Activated CD8-positive, alpha-beta T cell treated with anti-CD3 and anti-CD28 coated beads for 36 hours (primary cell): ENCODE measurements at regions not wholly inside any gene's neighbourhood (a gene's known extent, or its start where the extent isn't known, plus 50 kb on each side); places are given as distances from the start of the nearest gene placed in this dataset.
"Not testable (repeated sequence)": the region's sequence is repeated elsewhere in the genome, so short reads cannot be mapped to it uniquely, and the experiment has no call there.

Source experiments
- ATAC-seq: fragments of 200-7000 bp; cut with Tn5 transposase; one replicate; pipeline ENCODE4 v1.10.0; 2021; ENCODE audit warnings: mild to moderate bottlenecking, moderate library complexity
- CTCF ChIA-PET: fragments of 350-600 bp; sonication (Branson Sonifier 250); formaldehyde crosslinking; loops from one replicate; lab custom pipeline; 2021; ENCODE audit warnings: antibody characterized with exemption; lab: Charles Lee
- POLR2A ChIA-PET: fragments of 350-600 bp; sonication (Branson Sonifier 250); formaldehyde crosslinking; loops from one replicate; lab custom pipeline; 2021; ENCODE audit warnings: antibody characterized with exemption; lab: Charles Lee
- DNase-seq: peaks from one replicate; pipeline ENCODE4 v3.0.0-alpha.2; 2020
- H3K27ac Mint-ChIP-seq: one replicate; pipeline ENCODE4 v1.8.0; 2021; ENCODE audit warnings: mild to moderate bottlenecking, mixed read lengths
- H3K27me3 Mint-ChIP-seq: one replicate; pipeline ENCODE4 v1.8.0; 2021; ENCODE audit warnings: mixed read lengths
- H3K36me3 Mint-ChIP-seq: one replicate; pipeline ENCODE4 v1.8.0; 2021; ENCODE audit warnings: low read depth, mixed read lengths
- H3K4me1 Mint-ChIP-seq: one replicate; pipeline ENCODE4 v1.8.0; 2021; ENCODE audit warnings: low read depth, mixed read lengths
- H3K4me3 Mint-ChIP-seq: one replicate; pipeline ENCODE4 v1.8.0; 2021; ENCODE audit warnings: mild to moderate bottlenecking, moderate library complexity, mixed read lengths
- H3K9me3 Mint-ChIP-seq: one replicate; pipeline ENCODE4 v1.8.0; 2021; ENCODE audit warnings: mixed read lengths
- intact Hi-C: fragments of 100-400 bp; cut with micrococcal nuclease; formaldehyde crosslinking; loops from one replicate; pipeline ENCODE4 v1.10.0; 2022
- TF ChIP-seq, protein P1 (sequence below): fragments of 200-600 bp; IDR thresholded peaks from one replicate; pipeline ENCODE4 v1.8.0; 2022; ENCODE audit warnings: antibody characterized with exemption, mild to moderate bottlenecking

DNA sequence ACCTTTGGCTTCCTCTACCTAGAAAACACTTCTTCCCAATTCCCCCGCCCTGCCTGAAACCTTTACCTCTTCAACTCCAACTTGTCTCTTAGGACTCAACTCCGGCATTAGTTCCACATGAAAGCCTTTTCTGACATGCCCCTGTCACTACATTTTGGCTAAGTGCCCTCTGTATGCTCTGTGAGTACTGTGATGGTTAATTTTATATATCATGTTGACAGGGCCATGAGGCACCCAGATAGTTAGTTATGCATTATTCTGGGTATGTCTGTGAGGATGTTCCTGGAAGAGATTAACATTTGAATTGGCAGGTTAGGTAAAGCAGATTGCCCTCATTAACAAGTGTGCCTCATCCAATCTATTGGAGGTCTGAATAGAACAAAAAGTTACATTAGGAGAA, 75.6 kb upstream of the NCKAP5 start:
- ChIA-PET CTCF (no interaction called here), POLR2A (no interaction called here)
- Mint-ChIP-seq H3K27me3 (peaks cover 5% of the 10 kb centered on the region), H3K4me3 (no peak overlapping the region), H3K36me3 (no peaks in the 10 kb centered on the region), H3K27ac (no peak overlapping the region), H3K4me1 (no peaks in the 10 kb centered on the region), H3K9me3 (no peaks in the 10 kb centered on the region)
- DNase-seq (no peak), ATAC-seq (no peak)
- TF ChIP-seq, protein P1, sequence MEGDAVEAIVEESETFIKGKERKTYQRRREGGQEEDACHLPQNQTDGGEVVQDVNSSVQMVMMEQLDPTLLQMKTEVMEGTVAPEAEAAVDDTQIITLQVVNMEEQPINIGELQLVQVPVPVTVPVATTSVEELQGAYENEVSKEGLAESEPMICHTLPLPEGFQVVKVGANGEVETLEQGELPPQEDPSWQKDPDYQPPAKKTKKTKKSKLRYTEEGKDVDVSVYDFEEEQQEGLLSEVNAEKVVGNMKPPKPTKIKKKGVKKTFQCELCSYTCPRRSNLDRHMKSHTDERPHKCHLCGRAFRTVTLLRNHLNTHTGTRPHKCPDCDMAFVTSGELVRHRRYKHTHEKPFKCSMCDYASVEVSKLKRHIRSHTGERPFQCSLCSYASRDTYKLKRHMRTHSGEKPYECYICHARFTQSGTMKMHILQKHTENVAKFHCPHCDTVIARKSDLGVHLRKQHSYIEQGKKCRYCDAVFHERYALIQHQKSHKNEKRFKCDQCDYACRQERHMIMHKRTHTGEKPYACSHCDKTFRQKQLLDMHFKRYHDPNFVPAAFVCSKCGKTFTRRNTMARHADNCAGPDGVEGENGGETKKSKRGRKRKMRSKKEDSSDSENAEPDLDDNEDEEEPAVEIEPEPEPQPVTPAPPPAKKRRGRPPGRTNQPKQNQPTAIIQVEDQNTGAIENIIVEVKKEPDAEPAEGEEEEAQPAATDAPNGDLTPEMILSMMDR: no peak
- intact Hi-C loops: no loop called here

DNA sequence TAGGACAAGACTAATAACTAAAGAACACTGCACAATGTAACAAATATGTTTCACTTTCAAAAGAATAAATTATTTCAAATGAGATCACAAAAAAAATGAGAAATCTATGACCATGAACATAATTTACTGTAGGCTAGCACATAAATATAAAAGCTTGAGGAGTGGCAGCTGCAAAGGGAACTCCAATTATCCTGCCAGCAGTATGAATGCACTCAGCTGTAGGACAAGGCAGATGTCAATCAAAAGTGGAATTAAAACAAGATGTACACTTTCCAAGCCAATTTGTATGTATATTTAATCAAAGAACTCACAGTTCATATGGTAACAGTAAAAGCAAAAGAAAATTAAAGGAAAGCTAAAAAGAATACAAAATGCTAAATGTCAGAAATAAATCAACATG, 76.6 kb upstream of the NCKAP5 start:
- no peak overlapping the region for H3K4me3 Mint-ChIP-seq
- TF ChIP-seq, protein P1: no peak
- H3K36me3 Mint-ChIP-seq: no peaks in the 10 kb centered on the region
- H3K4me1 Mint-ChIP-seq: no peaks in the 10 kb centered on the region
- ATAC-seq (no peak), DNase-seq (no peak)
- ChIA-PET CTCF (interaction anchor here (1.2 kb wide), 1 partner anchor 11 kb away, joined by 3 read pairs; no protein-coding TSS in a partner anchor), POLR2A (no interaction called here)
- intact Hi-C loops: no loop called here
- H3K9me3 Mint-ChIP-seq: peaks cover 2% of the 10 kb centered on the region
- H3K27ac Mint-ChIP-seq: no peak overlapping the region
- H3K27me3 Mint-ChIP-seq: peaks cover 4% of the 10 kb centered on the region

DNA sequence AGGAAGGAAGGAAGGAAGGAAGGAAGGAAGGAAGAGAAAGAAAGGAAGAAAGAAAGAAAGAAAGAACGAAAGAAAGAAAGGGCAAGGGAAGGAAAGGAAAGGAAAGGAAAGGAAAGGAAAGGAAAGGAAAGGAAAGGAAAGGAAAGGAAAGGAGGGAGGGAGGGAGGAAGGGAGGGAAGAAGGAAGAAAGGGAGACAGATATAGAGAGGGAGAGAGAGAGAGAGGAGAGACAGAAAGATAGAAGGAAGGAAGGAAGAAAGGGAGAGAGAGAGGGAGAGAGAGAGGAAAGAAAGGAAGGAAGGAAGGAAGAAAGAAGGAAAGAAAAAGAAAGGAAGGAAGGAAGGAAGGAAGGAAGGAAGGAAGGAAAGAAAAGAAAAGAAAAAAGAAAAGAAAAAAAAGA, 79.1 kb upstream of the NCKAP5 start:
- H3K36me3 Mint-ChIP-seq, H3K4me3 Mint-ChIP-seq, intact Hi-C loops, POLR2A ChIA-PET, H3K27me3 Mint-ChIP-seq, DNase-seq, CTCF ChIA-PET, H3K27ac Mint-ChIP-seq, ATAC-seq, H3K4me1 Mint-ChIP-seq, H3K9me3 Mint-ChIP-seq: not testable (repeated sequence)

DNA sequence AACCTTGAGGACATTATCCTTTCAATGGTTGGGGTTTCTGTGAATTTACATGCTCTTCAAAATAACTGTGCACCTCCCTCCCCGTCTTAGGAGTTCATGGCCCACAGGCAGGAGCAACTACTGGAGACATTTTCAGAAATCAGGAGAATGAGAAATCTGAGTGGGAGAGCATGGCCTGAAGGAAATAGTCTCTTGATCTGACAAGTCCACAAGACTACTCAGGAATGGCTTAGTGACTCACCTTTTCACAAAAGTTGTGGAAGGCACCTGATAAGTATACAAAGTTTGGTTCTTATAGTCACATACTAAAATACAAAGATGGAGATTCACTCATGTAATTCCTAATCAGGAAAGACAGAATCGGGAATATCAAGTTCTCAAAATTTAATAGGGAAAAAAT, 83.6 kb upstream of the NCKAP5 start:
- DNase-seq (no peak), ATAC-seq (no peak)
- H3K4me3 Mint-ChIP-seq: no peak overlapping the region
- TF ChIP-seq, protein P1: no peak
- POLR2A ChIA-PET: no interaction called here
- no peaks in the 10 kb centered on the region for H3K4me1 Mint-ChIP-seq
- peaks cover 2% of the 10 kb centered on the region for H3K9me3 Mint-ChIP-seq
- no peaks in the 10 kb centered on the region for H3K27me3 Mint-ChIP-seq
- CTCF ChIA-PET: no interaction called here
- intact Hi-C loops: no loop called here
- H3K27ac Mint-ChIP-seq: no peak overlapping the region
- H3K36me3 Mint-ChIP-seq: no peaks in the 10 kb centered on the region

DNA sequence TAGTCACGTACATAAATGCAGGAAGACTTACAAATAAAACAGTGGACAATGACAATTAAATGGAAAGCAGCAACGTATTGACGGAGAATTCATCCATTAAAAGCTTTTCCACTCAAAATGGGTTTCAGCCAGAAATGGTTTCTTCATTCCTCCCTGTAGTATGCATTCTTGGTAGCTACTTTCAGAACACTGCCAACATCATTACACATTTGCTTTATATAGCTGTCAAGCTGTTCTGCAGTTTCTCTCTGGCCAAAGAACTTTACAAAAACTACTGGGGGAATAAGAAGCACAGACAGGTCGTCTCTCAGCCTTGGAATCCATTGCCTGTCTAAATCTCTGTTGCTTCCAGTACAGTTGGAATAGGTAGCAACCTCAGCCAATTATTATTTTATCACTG, 84.1 kb upstream of the NCKAP5 start:
- CTCF ChIA-PET: no interaction called here
- H3K36me3 Mint-ChIP-seq: no peaks in the 10 kb centered on the region
- ATAC-seq (no peak), DNase-seq (no peak)
- peaks cover 2% of the 10 kb centered on the region for H3K9me3 Mint-ChIP-seq
- intact Hi-C loops: no loop called here
- H3K27me3 Mint-ChIP-seq: no peaks in the 10 kb centered on the region
- H3K4me1 Mint-ChIP-seq: no peaks in the 10 kb centered on the region
- no peak overlapping the region for H3K4me3 Mint-ChIP-seq
- TF ChIP-seq, protein P1: no peak
- POLR2A ChIA-PET: no interaction called here
- no peak overlapping the region for H3K27ac Mint-ChIP-seq

DNA sequence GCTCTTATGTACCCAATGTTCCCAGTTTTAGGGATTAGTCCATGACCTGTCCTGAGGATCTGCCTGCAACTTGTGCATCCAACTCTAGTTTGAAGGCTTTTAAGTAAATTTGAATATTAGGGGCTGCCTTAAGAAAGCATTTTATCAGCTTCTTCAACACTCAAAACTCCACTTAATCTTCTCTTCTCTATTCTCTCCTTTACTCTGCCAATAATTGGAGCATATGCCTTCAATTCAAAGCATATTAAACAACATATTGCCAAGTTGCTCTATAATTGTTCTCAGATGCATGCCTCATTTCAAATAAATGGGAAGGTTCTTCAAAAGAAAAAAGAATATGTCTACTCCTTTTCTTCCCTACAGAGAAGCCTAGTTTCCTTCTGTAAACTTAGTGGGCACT, 84.8 kb upstream of the NCKAP5 start:
- H3K36me3 Mint-ChIP-seq: no peaks in the 10 kb centered on the region
- POLR2A ChIA-PET: no interaction called here
- TF ChIP-seq, protein P1: no peak
- H3K9me3 Mint-ChIP-seq: peaks cover 2% of the 10 kb centered on the region
- H3K27ac Mint-ChIP-seq: no peak overlapping the region
- H3K4me1 Mint-ChIP-seq: no peaks in the 10 kb centered on the region
- CTCF ChIA-PET: no interaction called here
- ATAC-seq (no peak), DNase-seq (no peak)
- H3K27me3 Mint-ChIP-seq: no peaks in the 10 kb centered on the region
- intact Hi-C loops: no loop called here
- no peak overlapping the region for H3K4me3 Mint-ChIP-seq
